Hematopoietic multipotent progenitor cell treated with erythropoietin and hydrocortisone succinate and interleukin-3 and kit ligand, for 8 days (in vitro differentiated cells): ENCODE measurements at regions not wholly inside any gene's neighbourhood (a gene's known extent, or its start where the extent isn't known, plus 50 kb on each side); places are given as distances from the start of the nearest gene placed in this dataset.

Experiments
- DNase-seq: peaks from one replicate; pipeline ENCODE4 v3.0.0-alpha.2; 2015

DNA sequence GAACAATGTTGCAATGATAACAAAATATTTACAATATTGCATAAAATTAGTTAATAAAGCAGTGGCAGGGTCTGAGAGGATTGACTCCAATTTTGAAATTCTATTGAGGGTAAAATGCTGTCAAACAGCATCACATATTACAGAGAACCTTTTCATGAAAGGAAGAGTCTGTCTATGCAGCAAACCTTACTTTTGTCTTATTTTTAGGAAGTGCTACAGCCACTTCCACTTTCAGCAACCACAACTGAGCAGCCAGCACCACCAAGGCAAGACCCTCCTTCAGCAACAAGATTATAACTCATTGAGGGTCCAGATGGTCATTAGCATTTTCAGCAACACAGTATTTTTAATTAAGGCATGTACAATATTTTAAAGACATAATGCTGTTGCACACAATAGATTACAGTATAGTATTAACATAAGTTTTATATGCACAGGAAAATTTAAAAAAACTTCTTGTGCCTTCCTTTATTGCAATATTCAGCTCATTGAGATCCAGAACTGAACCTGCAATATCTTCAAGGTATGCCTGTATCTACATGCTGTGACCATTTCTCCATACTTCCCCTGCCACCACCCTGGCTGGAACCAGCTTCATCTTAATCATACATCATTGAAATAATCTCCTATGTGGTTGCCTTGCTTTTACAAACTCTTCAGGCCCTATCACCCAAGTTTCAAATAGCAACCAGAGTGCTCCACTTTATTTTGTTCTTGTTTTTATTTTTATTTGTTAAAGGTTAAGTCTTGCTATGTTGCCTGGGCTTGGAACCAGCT, 711.2 kb downstream of the KCNA4 start:
- DNase-seq: no peak

DNA sequence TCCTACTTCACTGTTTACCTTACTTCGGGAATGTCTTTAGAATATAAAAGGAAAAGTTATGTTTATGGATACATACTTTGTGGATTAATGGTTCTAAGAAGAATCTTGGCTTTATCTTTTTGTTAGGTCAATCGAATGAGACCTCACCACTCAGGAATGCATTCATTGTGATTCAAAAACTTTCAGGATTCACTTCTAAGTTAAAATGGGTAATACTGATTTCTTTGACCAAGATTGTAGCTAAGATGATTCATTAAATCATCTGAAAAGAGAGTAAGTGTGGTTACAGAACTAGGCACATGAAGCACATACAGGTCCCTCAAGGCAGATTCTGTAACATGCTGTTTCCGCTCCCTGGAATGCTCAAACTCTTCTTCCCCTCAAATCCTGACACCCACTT, 716.4 kb downstream of the KCNA4 start:
- DNase-seq: no peak

- DNase-seq: no peak
Observed at GRCh38 chr11:29296680-29297079, 720.1 kb downstream of the KCNA4 start.

DNA sequence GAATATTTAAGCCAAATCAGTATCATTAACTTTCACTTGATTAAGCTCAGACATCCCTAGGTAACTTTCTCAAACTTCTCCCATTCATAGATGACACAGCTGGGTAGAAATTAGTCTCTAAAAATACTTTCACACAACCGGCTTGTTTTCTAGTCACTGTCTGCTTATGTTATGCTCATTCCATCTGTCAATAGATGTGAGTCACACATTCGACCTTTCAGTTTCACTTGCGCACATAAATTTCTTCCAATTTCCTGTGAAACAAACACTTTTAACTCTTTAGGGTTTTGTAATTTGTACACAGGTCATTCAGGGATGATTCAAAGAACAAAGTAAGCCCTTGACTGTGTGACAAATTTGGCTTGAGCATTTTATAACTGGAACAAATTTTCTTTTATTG, 723.0 kb downstream of the KCNA4 start:
- no peak for DNase-seq

DNA sequence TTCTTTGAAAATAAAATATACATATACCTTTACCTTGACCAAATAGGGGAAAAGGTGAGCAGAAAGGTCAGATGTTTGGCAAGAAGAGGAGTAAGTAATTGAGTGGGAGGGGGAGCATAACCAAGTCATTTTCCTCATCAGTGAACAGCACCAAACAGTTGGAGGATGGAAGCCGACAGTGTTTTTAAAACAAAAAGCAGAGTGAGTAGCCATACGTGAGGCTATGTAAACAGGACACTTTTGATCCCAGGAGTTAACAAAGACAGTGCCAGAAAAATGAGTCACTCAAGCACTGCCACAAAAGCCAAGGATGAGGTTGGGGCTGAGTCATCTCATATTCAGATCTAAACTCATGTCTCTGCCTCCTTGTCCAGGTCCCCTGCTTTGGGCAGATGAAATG, 734.7 kb downstream of the KCNA4 start:
- no peak for DNase-seq

DNA sequence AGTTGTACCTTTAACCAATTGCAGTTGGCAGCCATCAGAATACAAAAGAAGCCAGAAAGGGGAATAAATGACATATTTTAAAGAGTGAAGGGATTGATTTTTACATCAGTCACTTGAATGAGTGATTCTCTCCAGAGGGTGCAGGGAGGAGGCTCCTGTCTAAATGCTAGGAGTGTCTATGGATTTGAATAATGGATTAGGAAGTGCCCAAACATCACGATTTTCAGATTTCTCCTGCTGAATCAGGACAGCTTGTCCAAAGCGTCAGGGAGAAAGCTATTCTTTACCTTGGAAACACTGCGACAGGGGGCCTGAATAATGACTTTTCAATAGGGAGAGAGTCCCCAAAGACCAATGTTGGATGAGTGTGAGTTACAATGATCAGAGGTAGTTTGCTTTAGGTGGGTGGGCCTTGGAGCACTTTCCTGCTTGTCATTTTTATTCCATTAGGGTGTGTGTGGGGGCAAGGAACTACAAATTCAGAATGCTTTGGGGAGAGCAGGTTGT, 735.5 kb downstream of the KCNA4 start:
- DNase-seq: no peak

GRCh38 chr11:29280452-29280851, 736.4 kb downstream of the KCNA4 start:
- DNase-seq: no peak

DNA sequence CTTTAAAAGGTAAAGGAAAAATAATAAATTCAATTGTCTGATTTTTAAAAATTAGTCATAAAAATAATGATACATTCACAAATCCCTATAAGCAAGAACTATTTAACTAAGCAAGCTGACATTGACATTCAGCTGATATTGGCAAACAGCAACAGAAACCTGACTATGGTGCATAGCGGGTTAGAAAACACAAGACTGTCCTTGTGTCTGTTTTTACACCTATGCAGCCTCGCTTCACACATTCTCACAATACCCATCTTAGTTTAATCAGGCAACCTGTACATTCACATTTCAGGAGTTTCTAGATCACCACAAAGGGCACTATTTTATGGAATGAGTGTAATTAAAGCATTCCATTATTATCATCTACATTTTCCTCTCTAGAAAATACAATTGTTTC, 737.1 kb downstream of the KCNA4 start:
- no peak for DNase-seq

- DNase-seq: no peak
Observed at GRCh38 chr11:29272019-29272654, 744.7 kb downstream of the KCNA4 start.

- no peak for DNase-seq
Observed at GRCh38 chr11:29271616-29272015, 745.2 kb downstream of the KCNA4 start.

DNA sequence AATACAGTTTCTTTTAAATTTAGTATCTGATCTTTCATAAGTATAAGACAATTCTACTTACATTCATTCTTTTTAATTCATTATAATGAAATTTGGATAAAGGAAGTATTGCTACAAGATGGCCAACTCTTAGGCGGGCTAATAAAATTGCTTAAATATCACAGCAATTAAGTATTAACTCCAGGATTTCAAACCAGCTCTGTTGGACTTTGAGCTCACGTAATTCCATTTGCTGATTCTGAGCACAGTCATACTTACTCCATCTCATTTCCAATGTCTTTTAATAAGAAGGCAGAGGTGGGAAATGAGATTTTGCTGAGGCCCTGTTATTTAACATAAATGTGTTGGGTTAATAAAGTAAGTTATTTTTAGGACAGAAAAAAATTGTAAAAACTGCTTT, 748.1 kb downstream of the KCNA4 start:
- DNase-seq: no peak

GRCh38 chr11:29265792-29266191, 751.0 kb downstream of the KCNA4 start:
- no peak for DNase-seq

- DNase-seq: no peak
Observed at GRCh38 chr11:29265381-29265780, 751.4 kb downstream of the KCNA4 start.

DNA sequence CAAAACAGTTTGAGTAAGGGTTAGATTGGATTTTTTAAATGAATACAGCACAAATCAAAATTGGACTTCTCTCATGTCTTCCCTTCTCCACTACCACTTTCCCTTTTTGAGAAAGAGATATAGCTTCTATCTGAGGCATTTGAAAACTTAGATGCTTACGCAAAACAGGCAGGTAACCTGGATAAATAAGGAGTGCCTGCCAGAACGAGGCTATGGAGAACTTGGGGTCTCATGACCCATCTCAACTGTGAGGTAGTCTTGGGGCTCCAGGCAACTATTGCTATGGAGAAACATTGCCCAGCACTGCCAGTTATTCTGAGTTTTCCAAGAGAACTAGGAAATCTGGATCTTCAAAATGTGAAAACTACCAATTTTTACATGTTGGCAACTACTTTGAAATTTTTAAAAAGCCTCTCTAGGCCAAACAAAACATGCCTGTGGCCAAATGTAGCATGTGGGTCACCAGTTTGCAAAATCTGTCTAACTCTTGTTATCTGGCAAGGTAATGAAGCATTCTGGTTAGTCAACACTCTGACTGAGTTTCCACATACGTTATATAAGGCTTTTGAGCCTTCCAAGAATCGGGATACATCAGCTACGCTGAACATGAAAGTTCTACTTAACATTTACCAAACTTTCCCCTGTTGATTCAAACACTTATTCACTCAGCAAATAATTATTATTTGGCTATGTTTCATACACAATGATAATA, 752.7 kb downstream of the KCNA4 start:
- DNase-seq: no peak

DNA sequence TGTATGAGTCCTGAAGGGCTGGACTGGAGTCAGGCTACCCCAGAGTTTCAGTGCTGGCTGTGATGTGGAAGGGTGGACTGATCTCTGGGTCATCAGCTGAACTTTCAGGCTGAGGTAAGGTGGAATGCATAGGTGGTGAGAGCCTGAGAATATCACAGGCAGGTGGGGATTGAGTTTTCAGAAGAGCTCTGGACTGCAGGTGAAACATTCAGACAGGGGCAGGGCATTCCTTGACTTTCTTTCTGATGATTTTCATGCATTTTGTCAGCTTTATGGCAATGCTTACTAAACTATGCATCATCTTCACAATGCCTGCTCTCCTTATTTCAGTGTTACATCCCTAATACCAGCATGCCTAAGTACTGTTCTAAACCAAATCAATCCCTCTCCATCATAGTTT, 755.0 kb downstream of the KCNA4 start:
- DNase-seq: no peak

DNA sequence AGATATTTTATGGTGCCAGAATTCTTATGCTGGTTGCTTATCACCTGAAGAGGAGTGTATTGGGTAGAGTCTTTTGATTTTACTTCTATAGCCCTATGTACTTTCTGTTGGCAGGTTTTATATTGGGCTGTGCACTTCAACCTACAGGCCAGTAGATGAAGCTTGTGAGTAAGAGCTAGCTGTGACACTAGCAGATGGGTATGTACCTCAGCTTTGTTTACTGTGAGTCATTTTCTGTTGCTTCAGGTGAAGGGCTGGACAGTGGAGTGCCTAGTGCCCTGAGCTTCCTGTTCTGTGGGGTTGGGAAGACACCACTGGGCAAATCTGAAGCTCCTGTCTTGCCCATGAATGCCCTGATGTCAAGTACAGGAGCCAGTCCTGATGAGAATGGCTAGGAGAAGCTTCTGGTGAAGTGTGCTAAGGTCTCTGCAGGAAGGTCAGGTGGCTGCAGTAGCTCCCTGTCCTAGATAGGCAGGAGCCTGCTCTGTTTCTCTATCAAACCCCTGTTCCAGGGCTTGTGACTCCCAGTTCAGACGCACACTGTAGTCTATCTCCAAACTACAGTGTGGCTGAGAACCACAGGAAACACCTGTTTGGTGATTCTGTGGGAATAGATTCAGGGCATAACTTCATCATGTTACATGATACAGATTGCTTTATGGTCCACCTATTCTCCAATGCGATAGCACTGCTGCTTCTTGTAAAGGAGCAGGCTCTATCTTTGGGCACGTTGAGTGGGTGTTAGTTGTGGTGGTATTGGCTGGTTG, 755.7 kb downstream of the KCNA4 start:
- no peak for DNase-seq

GRCh38 chr11:29258411-29258810, 758.4 kb downstream of the KCNA4 start:
- DNase-seq: no peak

DNA sequence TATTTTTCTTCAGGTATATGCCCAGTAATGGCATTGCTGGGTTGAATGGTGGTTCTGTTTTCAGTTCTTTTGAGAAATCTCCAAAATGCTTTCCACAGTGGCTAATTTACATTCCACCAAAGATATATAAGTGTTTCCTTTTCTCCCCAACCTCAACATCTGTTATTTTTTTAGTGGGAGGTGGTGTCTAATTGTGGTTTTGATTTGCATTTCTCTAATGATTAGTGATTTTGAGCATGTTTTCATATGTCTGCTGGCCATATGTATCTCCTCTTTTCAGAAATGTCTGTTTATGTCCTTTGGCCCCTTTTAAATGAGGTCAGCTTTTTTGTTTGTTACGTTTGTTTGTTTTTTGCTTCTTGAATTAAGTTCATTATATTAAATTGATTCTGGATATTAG, 760.2 kb downstream of the KCNA4 start:
- no peak for DNase-seq

DNA sequence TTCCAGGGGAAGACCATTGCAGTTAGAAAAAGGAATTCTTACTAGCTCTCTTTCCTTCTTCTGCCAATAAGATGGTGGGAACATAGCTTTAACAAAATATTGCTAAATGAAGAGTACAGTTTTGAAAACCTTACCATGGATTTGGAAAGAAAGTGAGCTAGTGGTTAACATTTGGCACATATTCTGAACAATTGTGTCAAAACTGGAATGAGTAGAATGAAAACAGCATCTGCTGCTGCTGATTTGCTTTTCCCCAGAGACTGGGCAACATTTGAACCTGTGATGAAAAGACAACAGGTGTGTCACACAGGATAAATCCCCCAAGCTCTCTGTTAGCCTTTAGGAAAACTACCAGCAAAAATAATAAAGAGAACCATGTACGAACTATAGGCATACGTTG, 761.4 kb downstream of the KCNA4 start:
- no peak for DNase-seq

GRCh38 chr11:29251738-29252137, 765.1 kb downstream of the KCNA4 start:
- DNase-seq: no peak

DNA sequence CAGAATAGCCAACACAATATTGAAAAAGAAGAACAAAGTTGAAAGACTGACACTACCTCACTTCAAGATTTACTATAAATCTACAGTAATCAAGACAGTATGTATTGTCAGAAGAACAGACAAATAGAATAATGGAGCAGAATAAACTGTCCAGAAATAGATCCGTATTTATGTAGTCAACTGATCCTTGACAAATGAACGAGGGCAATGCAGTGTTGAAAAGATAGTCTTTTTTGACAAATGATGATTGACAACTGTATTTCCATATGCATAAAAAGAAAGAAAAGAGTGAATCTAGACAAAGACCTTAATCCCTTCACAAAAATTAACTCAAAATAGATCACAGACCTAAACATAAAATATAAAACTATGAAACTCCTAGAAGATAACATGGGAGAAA, 767.1 kb downstream of the KCNA4 start:
- no peak for DNase-seq

DNA sequence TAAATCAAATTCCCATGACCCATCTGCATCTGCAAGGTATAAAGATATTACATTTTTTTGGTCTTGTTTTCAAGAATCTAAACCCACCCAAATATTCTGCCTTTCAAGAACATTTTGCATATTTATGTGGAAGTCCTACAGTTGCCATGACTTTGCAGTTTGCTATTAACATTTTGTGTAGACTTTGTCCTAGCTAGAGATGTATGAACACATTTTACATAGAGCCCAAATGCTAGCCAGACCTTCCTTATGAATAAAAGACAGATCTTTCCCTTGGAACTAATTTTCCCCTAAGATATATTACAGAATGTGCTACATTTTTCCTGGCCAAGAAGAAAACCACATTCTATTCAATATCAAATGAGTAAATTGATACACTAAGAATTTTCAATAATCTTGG, 772.5 kb downstream of the KCNA4 start:
- DNase-seq: no peak

GRCh38 chr11:29243616-29244015, 773.2 kb downstream of the KCNA4 start:
- DNase-seq: no peak
